Mammary epithelial cell (primary cell): ENCODE measurements at regions not wholly inside any gene's neighbourhood (a gene's known extent, or its start where the extent isn't known, plus 50 kb on each side); places are given as distances from the start of the nearest gene placed in this dataset.

Experiments
- CTCF ChIP-seq, 2 donors: IDR thresholded peaks in 1 of 2; conservative IDR thresholded peaks in 1 of 2; 2 replicates each; pipeline ENCODE4 v1.5.1; 2011 to 2012; ENCODE audit warnings: inconsistent platforms in 2 of 2, low read length in 2 of 2, mild to moderate bottlenecking in 2 of 2, control low read depth in 1 of 2, low read depth in 1 of 2; ENCODE audit not compliant: insufficient read depth in 1 of 2; ENCODE audit errors: extremely low read depth in 1 of 2
- EZH2 ChIP-seq: IDR thresholded peaks from 2 replicates; pipeline ENCODE4 v1.6.1; 2012; ENCODE audit warnings: low read length, inconsistent platforms, borderline replicate concordance

- no peak for TF ChIP-seq CTCF (conservative IDR thresholded peaks at IDR 0.05 in 1 of 2, IDR thresholded peaks at IDR 0.05 in 1 of 2; ENCODE audit: extremely low read depth in 1 of 2, insufficient read depth in 1 of 2, low read depth in 1 of 2, low read length in 2 of 2)
- no peak for TF ChIP-seq EZH2
These were observed 404.9 kb upstream of the ZEB2 start for GRCh38 chr2:144924827-144925226.
